Tibial artery (tissue), 4 donors: ENCODE measurements at regions not wholly inside any gene's neighbourhood (a gene's known extent, or its start where the extent isn't known, plus 50 kb on each side); places are given as distances from the start of the nearest gene placed in this dataset.
A peak's percentile ranks its signal among the peaks of the same experiment; 100 is the strongest.

Experiments used
- DNase-seq, 2 donors: peaks; one replicate each; pipeline ENCODE4 v3.0.0-alpha.2; 2019
- H3K27ac ChIP-seq, 2 donors: fragments of 200-600 bp; sonication (generic) in 1 of 2; 1 replicate in 1 of 2; 2 replicates in 1 of 2; pipeline ENCODE4 v1.5.1; 2018 to 2019; ENCODE audit warnings: mild to moderate bottlenecking in 1 of 2
- H3K27me3 ChIP-seq, 2 donors: fragments of 200-600 bp; sonication (generic) in 1 of 2; one replicate each; pipeline versions ENCODE4 v1.5.1 to v1.6.0; 2016 to 2019
- H3K36me3 ChIP-seq, 3 donors: fragments of 200-600 bp; sonication (generic) in 2 of 3; one replicate each; pipeline ENCODE4 v1.5.1; 2016 to 2019; ENCODE audit warnings: mild to moderate bottlenecking in 2 of 3
- H3K4me1 ChIP-seq, 4 donors: fragments of 200-600 bp; sonication (generic) in 2 of 4; 1 replicate in 3 of 4; 2 replicates in 1 of 4; pipeline ENCODE4 v1.5.1; 2016 to 2019
- H3K4me3 ChIP-seq, 2 donors: fragments of 200-600 bp; sonication (generic) in 1 of 2; 1 replicate in 1 of 2; 2 replicates in 1 of 2; pipeline ENCODE4 v1.5.1; 2018 to 2019; ENCODE audit warnings: mild to moderate bottlenecking in 2 of 2
- H3K9me3 ChIP-seq, 3 donors: fragments of 200-600 bp; sonication (generic) in 1 of 3; one replicate each; pipeline ENCODE4 v1.5.1; 2016 to 2019
- CTCF ChIP-seq, 2 experiments: fragments of 200-600 bp in 1 of 2; fragments of 450-650 bp in 1 of 2; IDR thresholded peaks; one replicate each; pipeline ENCODE4 v1.5.1; 2017 to 2019; ENCODE audit warnings: antibody characterized with exemption in 2 of 2, mild to moderate bottlenecking in 1 of 2, moderate library complexity in 1 of 2
- intact Hi-C: fragments of 100-400 bp; cut with DNase I; formaldehyde crosslinking; loops from one replicate; pipeline ENCODE4 v1.15.0; 2023; ENCODE audit warnings: low total_unique reads

GRCh38 chr13:47256618-47257017 lies 359.8 kb upstream of the HTR2A start:
- Histone ChIP-seq H3K4me3 (no peak overlapping the region), H3K4me1 (peaks cover 0 to 23% (median 16%) of the 10 kb centered on the region in 4 donors), H3K36me3 (no peaks in the 10 kb centered on the region), H3K9me3 (no peaks in the 10 kb centered on the region), H3K27me3 (no peaks in the 10 kb centered on the region), H3K27ac (no peak overlapping the region)
- no peak for TF ChIP-seq CTCF (IDR thresholded peaks at IDR 0.05)
- intact Hi-C loops = no loop called here
- DNase-seq = no peak

- H3K4me3 ChIP-seq = no peak overlapping the region
- peak overlapping the region; percentile 71 to 74 for H3K27ac ChIP-seq
- no peaks in the 10 kb centered on the region for H3K9me3 ChIP-seq
- TF ChIP-seq CTCF (IDR thresholded peaks at IDR 0.05) = no peak
- no peak for DNase-seq
- no peaks in the 10 kb centered on the region for H3K36me3 ChIP-seq
- H3K4me1 ChIP-seq = peaks cover 0 to 47% (median 27%) of the 10 kb centered on the region in 4 donors
- intact Hi-C loops = no loop called here
- H3K27me3 ChIP-seq = no peaks in the 10 kb centered on the region
Observed at GRCh38 chr13:47252627-47253026, 355.8 kb upstream of the HTR2A start.

GRCh38 chr13:47251771-47252170 lies 354.9 kb upstream of the HTR2A start:
- intact Hi-C loops = no loop called here

GRCh38 chr13:47250146-47250545 lies 353.3 kb upstream of the HTR2A start:
- no peak for TF ChIP-seq CTCF (IDR thresholded peaks at IDR 0.05)
- intact Hi-C loops = no loop called here
- DNase-seq = peak in 1 of 2 donors; percentile 26
- Histone ChIP-seq H3K4me3 (no peak overlapping the region), H3K27me3 (no peaks in the 10 kb centered on the region), H3K4me1 (peaks cover 0 to 47% (median 27%) of the 10 kb centered on the region in 4 donors), H3K36me3 (no peaks in the 10 kb centered on the region), H3K27ac (peak overlapping the region; percentile 71 to 74), H3K9me3 (no peaks in the 10 kb centered on the region)

More at GRCh38 chr13:47251771-47252170, 354.9 kb upstream of the HTR2A start:
- Histone ChIP-seq H3K36me3 (no peaks in the 10 kb centered on the region), H3K9me3 (no peaks in the 10 kb centered on the region), H3K4me3 (no peak overlapping the region), H3K27ac (peak overlapping the region; percentile 71 to 74), H3K4me1 (peaks cover 0 to 47% (median 27%) of the 10 kb centered on the region in 4 donors), H3K27me3 (no peaks in the 10 kb centered on the region)
- DNase-seq = no peak
- TF ChIP-seq CTCF (IDR thresholded peaks at IDR 0.05) = no peak

GRCh38 chr13:47249266-47249665 lies 352.4 kb upstream of the HTR2A start:
- Histone ChIP-seq H3K36me3 (no peaks in the 10 kb centered on the region), H3K4me3 (no peak overlapping the region), H3K27ac (no peak overlapping the region), H3K4me1 (peaks cover 0 to 47% (median 27%) of the 10 kb centered on the region in 4 donors), H3K27me3 (no peaks in the 10 kb centered on the region), H3K9me3 (no peaks in the 10 kb centered on the region)
- intact Hi-C loops = no loop called here
- no peak for DNase-seq
- no peak for TF ChIP-seq CTCF (IDR thresholded peaks at IDR 0.05)

GRCh38 chr13:47241446-47241845 lies 344.6 kb upstream of the HTR2A start:
- Histone ChIP-seq H3K27me3 (no peaks in the 10 kb centered on the region), H3K9me3 (no peaks in the 10 kb centered on the region), H3K4me1 (peaks cover 0 to 13% (median 2%) of the 10 kb centered on the region in 4 donors), H3K27ac (no peak overlapping the region), H3K4me3 (no peak overlapping the region), H3K36me3 (no peaks in the 10 kb centered on the region)
- TF ChIP-seq CTCF (IDR thresholded peaks at IDR 0.05) = no peak
- DNase-seq = no peak
- intact Hi-C loops = no loop called here
